Mesenchymal stem cell (in vitro differentiated cells and primary cell): ENCODE measurements at regions not wholly inside any gene's neighbourhood (a gene's known extent, or its start where the extent isn't known, plus 50 kb on each side); places are given as distances from the start of the nearest gene placed in this dataset.

Experiments
- DNase-seq: peaks from one replicate; pipeline ENCODE4 v3.0.0-alpha.2; 2013
- H2AFZ ChIP-seq: one replicate; pipeline ENCODE4 v1.6.1; 2013; ENCODE audit warnings: low read depth, mild to moderate bottlenecking, control low read depth, inconsistent platforms, low read length, moderate library complexity
- H2AK5ac ChIP-seq: 2 replicates; pipeline ENCODE4 v1.6.1; 2013; ENCODE audit warnings: low read length, moderate library complexity, mild to moderate bottlenecking, inconsistent platforms; ENCODE audit not compliant: severe bottlenecking
- H2BK120ac ChIP-seq: one replicate; pipeline ENCODE4 v1.6.1; 2013; ENCODE audit warnings: low read depth, mild to moderate bottlenecking, inconsistent platforms, low read length, moderate library complexity
- H2BK12ac ChIP-seq, 2 experiments: one replicate each; pipeline ENCODE4 v1.6.1; 2013; ENCODE audit warnings: inconsistent platforms in 2 of 2, low read length in 2 of 2, mild to moderate bottlenecking in 2 of 2, moderate library complexity in 2 of 2, control low read depth in 1 of 2
- H2BK15ac ChIP-seq: one replicate; pipeline ENCODE4 v1.6.1; 2013; ENCODE audit warnings: mild to moderate bottlenecking, low read depth, inconsistent platforms; ENCODE audit not compliant: poor library complexity, severe bottlenecking
- H2BK5ac ChIP-seq: 2 replicates; pipeline ENCODE4 v1.6.1; 2013; ENCODE audit warnings: low read depth, mild to moderate bottlenecking, low read length, control low read depth, inconsistent platforms; ENCODE audit not compliant: poor library complexity, severe bottlenecking
- H3K14ac ChIP-seq, 2 experiments: one replicate each; pipeline ENCODE4 v1.6.1; 2013; ENCODE audit warnings: inconsistent platforms in 2 of 2, low read length in 2 of 2, control low read depth in 1 of 2, mild to moderate bottlenecking in 1 of 2, moderate library complexity in 1 of 2
- H3K18ac ChIP-seq, 2 experiments: one replicate each; pipeline ENCODE4 v1.6.1; 2013; ENCODE audit warnings: inconsistent platforms in 2 of 2, low read length in 2 of 2, control low read depth in 1 of 2, low read depth in 1 of 2, mild to moderate bottlenecking in 1 of 2
- H3K23ac ChIP-seq, 2 experiments: one replicate each; pipeline ENCODE4 v1.6.1; 2013; ENCODE audit warnings: inconsistent platforms in 2 of 2, low read length in 2 of 2, mild to moderate bottlenecking in 2 of 2, moderate library complexity in 2 of 2, control low read depth in 1 of 2
- H3K27ac ChIP-seq: 2 replicates; pipeline ENCODE4 v1.5.1; 2013; ENCODE audit warnings: mild to moderate bottlenecking, moderate library complexity, low read length, control low read depth, inconsistent platforms; ENCODE audit not compliant: poor library complexity, severe bottlenecking
- H3K27me3 ChIP-seq, 2 experiments: 2 replicates each; pipeline versions ENCODE4 v1.6.1 to v1.7.0; 2013; ENCODE audit warnings: low read length in 2 of 2, mild to moderate bottlenecking in 2 of 2, moderate library complexity in 2 of 2, control low read depth in 1 of 2, inconsistent platforms in 1 of 2; ENCODE audit not compliant: control insufficient read depth in 1 of 2, insufficient read depth in 1 of 2
- H3K36me3 ChIP-seq, 2 experiments: 2 replicates each; pipeline versions ENCODE4 v1.6.1 to v1.7.0; 2013; ENCODE audit warnings: low read length in 2 of 2, control low read depth in 1 of 2, inconsistent platforms in 1 of 2, low read depth in 1 of 2, mild to moderate bottlenecking in 1 of 2; ENCODE audit not compliant: insufficient read depth in 2 of 2, control insufficient read depth in 1 of 2
- H3K4ac ChIP-seq, 2 experiments: one replicate each; pipeline ENCODE4 v1.6.1; 2013; ENCODE audit warnings: inconsistent platforms in 2 of 2, low read length in 2 of 2, mild to moderate bottlenecking in 2 of 2, moderate library complexity in 2 of 2, control low read depth in 1 of 2, low read depth in 1 of 2
- H3K4me1 ChIP-seq: 2 replicates; pipeline ENCODE4 v1.6.1; 2013; ENCODE audit warnings: low read depth, low read length, control low read depth; ENCODE audit not compliant: control insufficient read depth, insufficient read depth
- H3K4me2 ChIP-seq: 2 replicates; pipeline ENCODE4 v1.6.1; 2013; ENCODE audit warnings: low read length, mild to moderate bottlenecking, inconsistent platforms; ENCODE audit not compliant: poor library complexity, severe bottlenecking
- H3K4me3 ChIP-seq, 2 experiments: 2 replicates each; pipeline versions ENCODE4 v1.5.1 to v1.7.0; 2013; ENCODE audit warnings: low read length in 2 of 2, mild to moderate bottlenecking in 2 of 2, control low read depth in 1 of 2, low read depth in 1 of 2; ENCODE audit not compliant: insufficient read depth in 1 of 2
- H3K79me1 ChIP-seq: replicated peaks from 2 replicates; pipeline ENCODE4 v1.6.1; 2013; ENCODE audit warnings: mild to moderate bottlenecking, control low read depth, low read length, inconsistent platforms; ENCODE audit not compliant: poor library complexity, severe bottlenecking
- H3K9ac ChIP-seq: 2 replicates; pipeline ENCODE4 v1.7.0; 2013; ENCODE audit warnings: mild to moderate bottlenecking, low read length, moderate library complexity
- H3K9me3 ChIP-seq: 2 replicates; pipeline ENCODE4 v1.7.0; 2013; ENCODE audit warnings: mild to moderate bottlenecking, low read length; ENCODE audit not compliant: control insufficient read depth
- H4K8ac ChIP-seq: one replicate; pipeline ENCODE4 v1.6.1; 2013; ENCODE audit warnings: inconsistent platforms, mild to moderate bottlenecking, low read length, moderate library complexity
- H4K91ac ChIP-seq: one replicate; pipeline ENCODE4 v1.6.1; 2013; ENCODE audit warnings: mild to moderate bottlenecking, low read length, inconsistent platforms
- WGBS: methylation state at CpG from one replicate; pipeline ENCODE4 v1.1.7; 2013; ENCODE audit warnings: mixed read lengths; 5-methylcytosine and 5-hydroxymethylcytosine counted together

DNA sequence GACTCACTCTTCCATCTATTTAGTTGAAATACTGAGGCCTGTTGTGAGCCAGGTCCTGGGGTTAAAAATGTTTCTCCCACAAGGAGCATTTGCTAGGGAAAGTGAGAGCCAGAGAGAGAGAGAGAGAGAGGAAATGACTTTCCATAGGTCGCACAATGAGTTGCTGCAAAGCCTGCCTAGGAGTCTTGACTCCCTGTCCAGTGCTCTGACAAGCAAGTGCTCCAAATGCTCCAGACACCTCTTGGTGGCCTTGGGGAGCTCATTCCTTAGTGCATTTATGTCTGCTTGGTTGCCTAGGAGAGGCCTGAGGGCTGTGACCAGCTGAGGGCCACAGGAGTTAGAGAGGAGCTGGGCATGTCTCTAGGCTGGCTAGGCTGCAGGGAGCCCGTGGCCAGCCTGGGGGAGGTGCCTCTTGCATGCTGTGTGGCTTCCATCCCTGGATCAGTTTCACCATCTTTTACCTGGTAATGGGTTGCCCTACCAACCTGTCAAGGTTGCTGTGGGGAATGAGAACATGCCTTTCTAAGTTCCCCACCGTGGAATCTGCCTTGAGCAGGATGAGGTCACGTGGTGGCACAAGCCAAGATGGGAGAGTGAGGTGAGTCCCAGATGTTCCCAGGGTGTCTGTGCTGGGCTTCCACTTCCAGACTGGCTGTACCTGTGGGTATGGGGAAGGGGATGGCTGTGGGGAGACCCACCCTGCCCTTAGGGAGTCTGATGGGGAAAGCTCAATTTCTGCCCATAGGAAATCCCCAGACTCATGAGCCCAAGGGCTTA is 105.0 kb downstream of the VEGFA start:
- WGBS = 82% methylated on average over 4 of the region's 4 CpGs
- H3K4me1 ChIP-seq = peaks cover 15% of the 10 kb centered on the region
- H3K36me3 ChIP-seq = no peaks in the 10 kb centered on the region
- H2BK15ac ChIP-seq = no peak overlapping the region
- H3K23ac ChIP-seq = no peak overlapping the region
- H3K4me3 ChIP-seq = no peak overlapping the region
- no peak overlapping the region for H2BK120ac ChIP-seq
- H3K4me2 ChIP-seq = no peak overlapping the region
- no peak overlapping the region for H4K91ac ChIP-seq
- no peak for DNase-seq
- no peak overlapping the region for H3K14ac ChIP-seq
- H2AFZ ChIP-seq = no peak overlapping the region
- H2AK5ac ChIP-seq = no peak overlapping the region
- no peak overlapping the region for H3K18ac ChIP-seq
- H3K9ac ChIP-seq = no peak overlapping the region
- no peak overlapping the region for H2BK5ac ChIP-seq
- H3K27me3 ChIP-seq = peaks cover 14 to 40% of the 10 kb centered on the region in 2 experiments
- no peak overlapping the region for H2BK12ac ChIP-seq
- no peaks in the 10 kb centered on the region for H3K79me1 ChIP-seq
- no peak overlapping the region for H3K27ac ChIP-seq
- H3K9me3 ChIP-seq = no peaks in the 10 kb centered on the region
- no peak overlapping the region for H3K4ac ChIP-seq
- H4K8ac ChIP-seq = no peak overlapping the region

DNA sequence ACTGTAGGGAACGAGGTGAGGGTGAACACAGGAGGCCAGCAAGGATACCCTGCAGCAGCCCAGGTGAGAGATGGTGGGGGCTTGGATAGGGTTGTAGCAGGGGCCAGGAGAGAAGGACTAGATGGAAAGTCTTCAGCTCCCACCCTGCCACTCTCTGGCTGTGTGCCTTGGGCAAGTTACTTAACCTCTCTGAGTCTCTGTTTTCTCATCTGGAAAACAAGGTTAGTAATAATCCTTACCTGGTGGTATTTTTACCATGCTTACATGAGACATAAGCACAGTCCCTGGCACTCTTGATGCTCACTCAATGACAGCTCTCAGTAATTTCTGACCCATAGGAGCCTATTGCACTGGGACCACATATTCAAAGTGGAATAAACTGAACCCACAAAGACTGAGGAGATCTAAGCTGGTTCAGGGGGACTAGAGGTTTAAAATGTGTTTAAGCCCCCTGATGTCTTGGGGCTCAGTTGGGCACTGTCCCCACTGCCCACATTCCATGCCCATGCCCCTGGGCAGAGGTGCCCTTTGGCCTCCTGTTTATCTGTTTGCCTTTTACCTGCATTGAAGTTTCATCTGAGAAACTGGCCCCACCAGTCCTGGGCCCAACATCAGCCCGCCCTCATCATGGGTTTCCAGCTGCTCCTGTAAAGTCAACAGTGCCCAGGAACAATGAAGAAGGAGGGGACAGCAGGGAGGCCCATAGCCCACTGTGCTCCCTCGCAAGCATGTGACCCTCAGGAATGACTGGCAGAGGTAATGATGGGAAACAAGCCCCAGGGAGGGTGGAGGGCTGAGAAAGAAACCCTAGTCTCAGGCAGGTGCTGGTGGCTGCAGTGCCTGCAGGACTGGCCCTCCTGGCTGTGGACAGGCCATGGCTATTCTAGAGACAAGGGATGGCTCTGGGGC is 104.0 kb downstream of the VEGFA start:
- Histone ChIP-seq H3K4me2 (no peak overlapping the region), H2BK5ac (no peak overlapping the region), H2AFZ (no peak overlapping the region), H3K4ac (no peak overlapping the region), H3K23ac (no peak overlapping the region), H3K79me1 (no peaks in the 10 kb centered on the region), H2BK15ac (no peak overlapping the region), H3K27ac (no peak overlapping the region), H3K4me1 (peaks cover 22% of the 10 kb centered on the region), H4K8ac (no peak overlapping the region), H3K9ac (no peak overlapping the region), H3K27me3 (peaks cover 14 to 44% of the 10 kb centered on the region in 2 experiments), H2AK5ac (no peak overlapping the region), H3K4me3 (no peak overlapping the region), H3K14ac (no peak overlapping the region), H3K36me3 (no peaks in the 10 kb centered on the region), H2BK12ac (no peak overlapping the region), H3K18ac (no peak overlapping the region), H2BK120ac (no peak overlapping the region), H3K9me3 (no peaks in the 10 kb centered on the region), H4K91ac (no peak overlapping the region)
- 89% methylated on average over 3 of the region's 3 CpGs for whole genome bisulfite sequencing
- no peak for DNase-seq

DNA sequence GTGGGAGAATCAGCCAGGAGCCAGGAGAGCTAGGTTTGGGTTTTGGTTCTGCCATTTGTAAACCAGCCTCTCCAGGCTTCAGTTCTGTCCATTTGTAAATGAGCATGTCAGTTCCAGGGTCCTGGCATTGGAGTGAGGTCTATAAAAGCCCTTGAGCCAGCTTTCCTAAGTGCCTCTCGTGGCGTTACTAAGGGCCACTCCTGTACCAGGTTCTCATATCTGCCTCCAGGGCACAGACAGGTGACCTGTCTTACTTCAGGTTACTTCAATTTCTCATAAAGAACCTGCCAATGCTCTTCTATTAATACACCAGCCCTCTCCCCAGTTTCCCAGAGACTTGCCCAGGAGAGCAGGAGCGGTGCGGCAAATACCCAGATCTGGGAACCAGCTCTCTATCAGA is 101.9 kb downstream of the VEGFA start:
- H3K9me3 ChIP-seq = no peaks in the 10 kb centered on the region
- H3K27me3 ChIP-seq = peaks cover 22 to 53% of the 10 kb centered on the region in 2 experiments
- no peak for DNase-seq

DNA sequence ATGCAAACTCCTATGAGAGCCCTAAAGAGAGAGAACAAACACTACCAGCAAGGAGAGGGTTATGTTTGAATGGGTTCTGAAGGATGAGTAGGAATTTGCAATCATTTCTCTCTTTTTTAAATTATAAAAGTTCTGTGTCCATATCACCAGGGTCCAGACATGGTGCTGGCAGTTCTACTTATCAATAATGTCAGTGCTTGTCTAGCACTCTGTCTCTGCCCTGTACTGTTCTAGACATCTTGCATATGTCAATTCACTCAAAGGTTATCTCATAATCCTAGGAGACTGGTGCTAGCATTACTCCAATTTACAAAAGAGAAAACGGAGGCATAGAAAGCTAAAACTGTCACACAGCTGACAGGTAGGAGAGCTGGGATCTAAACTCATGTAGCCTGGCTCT is 101.3 kb downstream of the VEGFA start:
- Histone ChIP-seq H3K4me2 (no peak overlapping the region), H3K27me3 (peaks cover 22 to 57% of the 10 kb centered on the region in 2 experiments)
- 73% methylated on average over 1 of the region's 1 CpG for WGBS

More for the DNA sequence above, 101.9 kb downstream of the VEGFA start:
- no peak overlapping the region for H4K91ac ChIP-seq
- H3K4me2 ChIP-seq = no peak overlapping the region
- no peak overlapping the region for H3K18ac ChIP-seq
- no peak overlapping the region for H2AFZ ChIP-seq
- H2BK5ac ChIP-seq = no peak overlapping the region
- H2BK12ac ChIP-seq = no peak overlapping the region
- no peak overlapping the region for H3K23ac ChIP-seq
- H3K79me1 ChIP-seq = no peaks in the 10 kb centered on the region
- H3K36me3 ChIP-seq = no peaks in the 10 kb centered on the region
- WGBS = 89% methylated on average over 2 of the region's 4 CpGs
- H4K8ac ChIP-seq = no peak overlapping the region
- no peak overlapping the region for H2AK5ac ChIP-seq
- no peak overlapping the region for H3K14ac ChIP-seq
- H3K4me1 ChIP-seq = peaks cover 21% of the 10 kb centered on the region
- no peak overlapping the region for H3K27ac ChIP-seq
- no peak overlapping the region for H3K4me3 ChIP-seq
- H3K9ac ChIP-seq = no peak overlapping the region
- no peak overlapping the region for H2BK120ac ChIP-seq
- no peak overlapping the region for H2BK15ac ChIP-seq
- no peak overlapping the region for H3K4ac ChIP-seq

More for the DNA sequence above, 101.3 kb downstream of the VEGFA start:
- H2BK5ac ChIP-seq = no peak overlapping the region
- no peak overlapping the region for H4K91ac ChIP-seq
- no peaks in the 10 kb centered on the region for H3K36me3 ChIP-seq
- no peak overlapping the region for H3K9ac ChIP-seq
- no peaks in the 10 kb centered on the region for H3K9me3 ChIP-seq
- H3K23ac ChIP-seq = no peak overlapping the region
- H2AK5ac ChIP-seq = no peak overlapping the region
- H2BK12ac ChIP-seq = no peak overlapping the region
- H3K27ac ChIP-seq = no peak overlapping the region
- no peak overlapping the region for H3K18ac ChIP-seq
- H3K4ac ChIP-seq = no peak overlapping the region
- no peaks in the 10 kb centered on the region for H3K79me1 ChIP-seq
- H4K8ac ChIP-seq = no peak overlapping the region
- H2AFZ ChIP-seq = no peak overlapping the region
- DNase-seq = no peak
- no peak overlapping the region for H3K14ac ChIP-seq
- H2BK120ac ChIP-seq = no peak overlapping the region
- peaks cover 21% of the 10 kb centered on the region for H3K4me1 ChIP-seq
- no peak overlapping the region for H3K4me3 ChIP-seq
- no peak overlapping the region for H2BK15ac ChIP-seq
